ENCODE measurements at regions not wholly inside any gene's neighbourhood (a gene's known extent, or its start where the extent isn't known, plus 50 kb on each side); places are given as distances from the start of the nearest gene placed in this dataset.

GRCh38 chr17:79281803-79282202, 207.2 kb downstream of the ENGASE start:
- no peak; the same call in 2 of the 3 replicates for ATAC-seq
- TF ChIP-seq MAFF (IDR thresholded peaks at IDR 0.05; ENCODE audit: low read depth, low read length) (no peak), SMARCC2 (IDR thresholded peaks at IDR 0.05) (no peak), LCORL (IDR thresholded peaks at IDR 0.05) (no peak), LCORL (CRISPR knock-in tag; IDR thresholded peaks at IDR 0.05) (no peak), AHR (CRISPR knock-in tag; IDR thresholded peaks at IDR 0.05) (no peak), ZNF562 (CRISPR knock-in tag; IDR thresholded peaks at IDR 0.05; ENCODE audit: borderline replicate concordance) (no peak), ZBTB37 (CRISPR knock-in tag; IDR thresholded peaks at IDR 0.05) (no peak), ZSCAN12 (CRISPR knock-in tag; IDR thresholded peaks at IDR 0.05) (no peak), PREB (CRISPR knock-in tag; IDR thresholded peaks at IDR 0.05) (no peak), ZNF564 (CRISPR knock-in tag; IDR thresholded peaks at IDR 0.05) (no peak), ZNF75D (CRISPR knock-in tag; IDR thresholded peaks at IDR 0.05; ENCODE audit: borderline replicate concordance) (no peak), ZMAT3 (CRISPR knock-in tag; conservative IDR thresholded peaks at IDR 0.05) (no peak), NCOA1 (CRISPR knock-in tag; IDR thresholded peaks at IDR 0.05) (no peak), AHDC1 (CRISPR knock-in tag; IDR thresholded peaks at IDR 0.05; ENCODE audit: borderline replicate concordance) (no peak), SKI (IDR thresholded peaks at IDR 0.05; ENCODE audit: partially characterized antibody) (no peak), HOXA5 (CRISPR knock-in tag; IDR thresholded peaks at IDR 0.05) (no peak)
- TF ChIP-seq, protein P1, sequence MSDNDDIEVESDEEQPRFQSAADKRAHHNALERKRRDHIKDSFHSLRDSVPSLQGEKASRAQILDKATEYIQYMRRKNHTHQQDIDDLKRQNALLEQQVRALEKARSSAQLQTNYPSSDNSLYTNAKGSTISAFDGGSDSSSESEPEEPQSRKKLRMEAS (IDR thresholded peaks at IDR 0.05): no peak
- Histone ChIP-seq H3K4me2 (ENCODE audit: low read depth, low read length) (no peak overlapping the region; the same call in 1 of the 2 replicates), H3K36me3 (replicated peaks in 1 of 2; ENCODE audit: control insufficient read depth in 1 of 2, insufficient read depth in 2 of 2, low read length in 2 of 2) (no peaks in the 10 kb centered on the region), H2AFZ (ENCODE audit: low read length) (no peak overlapping the region), H3K27me3 (ENCODE audit: control insufficient read depth in 1 of 2, insufficient read depth in 2 of 2, low read length in 2 of 2) (peaks cover 8 to 82% of the 10 kb centered on the region in 2 experiments; a peak in 4 of 5 replicates), H4K20me1 (ENCODE audit: insufficient read depth, low read length) (peaks cover 5% of the 10 kb centered on the region; the same call in 1 of the 2 replicates), H3K4me1 (ENCODE audit: insufficient read depth, low read length) (peaks cover 10% of the 10 kb centered on the region), H3K27ac (ENCODE audit: extremely low read length, insufficient read depth, low read length) (no peak overlapping the region), H3K79me2 (ENCODE audit: insufficient read depth, low read length) (no peaks in the 10 kb centered on the region), H3K9ac (ENCODE audit: insufficient read depth, low read depth, low read length) (no peak overlapping the region), H3K9me3 (ENCODE audit: low read length) (no peaks in the 10 kb centered on the region), H3K4me3 (replicated peaks in 1 of 3; ENCODE audit: insufficient read depth in 1 of 3, low read depth in 2 of 3, low read length in 3 of 3) (no peak overlapping the region)
- FAIRE-seq: no peak
- WGBS (ENCODE audit: low lambda C conversion rate): 1% methylated on average over 8 of the region's 8 CpGs
- intact Hi-C loops (cut with micrococcal nuclease; ENCODE audit: unreplicated experiment): no loop called here
- in situ Hi-C loops (cut with HindIII; ENCODE audit: extremely low pct_ligation_motif_present, low pct_unique_long_range_greater_than_20kb): no loop called here
- CTCF ChIA-PET (ENCODE audit: low intra/inter-chr PET ratio, low total read pairs): no interaction called here
- no TSS peak for BruUV-seq (replicated peaks)
- DNase-seq (ENCODE audit: low spot score): peak; percentile 17
- POLR2A ChIA-PET: no interaction called here

Measured in HepG2 (cell line).